NK-92 treated with Interleukin-12 subunit alpha and Interleukin-12 subunit beta, amount 100 ng/mL, for 24 hours (cell line): ENCODE measurements at regions not wholly inside any gene's neighbourhood (a gene's known extent, or its start where the extent isn't known, plus 50 kb on each side); places are given as distances from the start of the nearest gene placed in this dataset.
"Not testable (repeated sequence)": the region's sequence is repeated elsewhere in the genome, so short reads cannot be mapped to it uniquely, and the experiment has no call there.

Experiments
- DNase-seq: peaks from one replicate; lab custom pipeline; 2025; lab: John Stamatoyannopoulos, UW

DNA sequence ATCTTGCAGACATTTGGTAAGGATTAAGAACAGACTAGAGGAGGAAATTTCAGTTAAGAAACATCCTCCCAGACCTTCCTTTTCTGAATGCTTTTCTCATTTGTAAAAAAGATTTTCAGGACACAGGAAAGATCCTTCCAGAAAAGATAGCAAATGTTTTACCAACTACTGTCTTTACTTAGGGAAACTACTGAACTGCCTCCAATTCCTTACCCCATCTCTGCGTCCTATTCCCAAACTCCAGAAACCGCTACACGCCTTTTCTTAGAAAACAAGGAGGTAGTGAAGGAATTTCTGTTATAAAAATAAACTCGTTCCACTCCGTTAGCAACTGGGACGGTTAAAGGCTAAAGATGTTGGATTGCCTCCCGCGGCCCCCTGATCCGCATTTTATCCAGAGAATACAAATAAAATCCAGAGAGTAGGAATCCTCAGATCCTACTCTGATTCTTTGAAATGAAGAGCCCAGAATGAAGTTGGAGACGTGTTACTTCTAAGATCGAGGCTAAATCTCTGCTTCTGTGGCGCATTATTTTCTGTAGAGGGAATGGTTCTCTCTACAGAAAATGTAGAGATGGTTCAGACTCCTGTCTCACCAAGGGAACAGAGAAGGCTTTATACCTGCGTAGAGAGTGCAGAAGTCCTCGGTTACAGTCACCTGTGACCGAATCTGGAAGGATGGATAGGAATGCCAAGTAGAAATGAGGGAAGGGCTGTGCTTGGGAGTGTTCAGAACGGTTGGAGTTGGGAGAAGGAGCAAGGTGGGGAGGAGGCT is 133.0 kb downstream of the GPX5 start:
- no peak for DNase-seq

DNA sequence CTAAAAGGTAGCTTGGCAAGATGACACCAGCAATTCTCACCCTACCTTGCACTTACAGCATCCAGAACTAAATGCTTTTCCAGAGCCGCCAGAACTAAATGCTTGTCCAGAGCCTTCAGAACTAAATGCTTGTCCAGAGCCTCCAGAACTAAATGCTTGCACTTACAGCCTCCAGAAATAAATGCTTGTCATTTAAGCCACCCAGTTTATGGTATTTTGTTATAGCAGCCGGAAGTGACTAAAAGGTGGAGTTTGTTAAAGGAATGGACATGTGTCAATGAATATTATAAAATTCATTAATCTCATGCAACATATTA is 133.5 kb downstream of the GPX5 start:
- DNase-seq: no peak

DNA sequence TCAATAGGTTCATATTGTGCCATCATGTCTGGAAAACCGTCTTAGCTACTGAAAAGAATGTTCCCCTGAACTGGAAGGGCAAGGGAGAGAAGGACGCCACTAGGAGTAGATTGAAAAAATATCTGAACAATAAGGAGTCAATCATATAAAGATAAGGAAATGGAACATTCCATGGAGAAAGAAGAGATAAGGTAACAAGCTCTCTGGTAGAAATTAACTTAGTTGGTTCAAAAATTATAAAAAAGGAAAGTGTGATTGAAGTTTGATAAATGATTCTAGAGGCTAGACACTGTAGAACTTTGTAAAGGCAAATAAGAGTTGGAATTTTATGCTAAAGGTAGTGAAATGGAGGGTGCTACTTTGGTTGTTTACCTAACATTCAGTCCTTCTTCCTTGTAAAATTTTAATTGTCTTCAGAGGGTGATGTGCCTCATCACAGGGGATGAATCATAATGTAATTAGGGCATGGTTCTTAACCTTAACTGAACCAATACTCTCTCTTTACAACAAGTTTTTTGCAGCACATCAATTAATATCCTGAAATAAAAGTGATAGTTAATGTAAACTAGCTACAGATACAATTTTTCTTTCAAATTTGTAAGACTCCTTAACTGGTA is 135.5 kb downstream of the GPX5 start:
- DNase-seq: no peak

DNA sequence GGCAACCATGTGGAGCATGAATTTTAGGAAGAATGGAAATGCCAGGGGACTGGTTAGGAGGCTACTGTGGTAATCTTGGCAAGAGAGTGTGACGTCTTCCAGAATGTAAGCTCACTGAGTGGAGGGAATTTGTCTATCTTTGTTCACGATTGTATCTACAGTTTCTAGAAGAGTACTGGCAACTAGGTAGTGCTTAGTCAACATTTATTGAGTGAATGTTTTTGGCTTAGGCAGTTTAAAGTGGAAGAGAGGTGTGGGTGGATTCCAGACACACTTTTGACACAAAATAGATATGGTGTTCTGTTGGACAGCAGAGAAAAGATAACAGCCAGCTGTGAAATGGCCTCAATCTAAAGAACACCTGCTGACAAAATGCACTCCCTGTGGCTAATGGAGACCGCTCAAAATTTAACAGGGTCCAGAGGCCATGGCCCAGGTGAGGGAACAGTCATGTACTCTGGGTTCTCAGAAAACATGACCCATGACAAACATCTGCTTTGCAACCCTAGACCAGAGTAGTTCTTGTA is 139.3 kb downstream of the GPX5 start:
- DNase-seq: no peak

DNA sequence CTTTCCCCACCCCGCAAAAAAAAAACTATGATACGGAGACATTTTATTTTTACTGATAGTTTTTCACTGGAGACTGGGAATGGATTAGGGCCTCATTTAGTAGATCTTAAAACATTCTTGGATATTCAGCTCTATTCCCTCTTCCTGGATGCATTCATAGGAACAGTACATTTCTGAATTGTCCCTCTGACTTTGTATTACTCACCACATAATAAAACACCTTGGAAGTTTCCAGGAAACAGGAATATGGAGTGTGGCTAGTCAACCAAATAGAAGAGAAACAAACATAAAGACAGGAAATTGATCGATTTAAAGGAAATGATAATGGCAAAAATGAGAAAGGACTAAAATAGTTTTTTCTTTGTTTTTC is 147.7 kb downstream of the GPX5 start:
- no peak for DNase-seq

DNA sequence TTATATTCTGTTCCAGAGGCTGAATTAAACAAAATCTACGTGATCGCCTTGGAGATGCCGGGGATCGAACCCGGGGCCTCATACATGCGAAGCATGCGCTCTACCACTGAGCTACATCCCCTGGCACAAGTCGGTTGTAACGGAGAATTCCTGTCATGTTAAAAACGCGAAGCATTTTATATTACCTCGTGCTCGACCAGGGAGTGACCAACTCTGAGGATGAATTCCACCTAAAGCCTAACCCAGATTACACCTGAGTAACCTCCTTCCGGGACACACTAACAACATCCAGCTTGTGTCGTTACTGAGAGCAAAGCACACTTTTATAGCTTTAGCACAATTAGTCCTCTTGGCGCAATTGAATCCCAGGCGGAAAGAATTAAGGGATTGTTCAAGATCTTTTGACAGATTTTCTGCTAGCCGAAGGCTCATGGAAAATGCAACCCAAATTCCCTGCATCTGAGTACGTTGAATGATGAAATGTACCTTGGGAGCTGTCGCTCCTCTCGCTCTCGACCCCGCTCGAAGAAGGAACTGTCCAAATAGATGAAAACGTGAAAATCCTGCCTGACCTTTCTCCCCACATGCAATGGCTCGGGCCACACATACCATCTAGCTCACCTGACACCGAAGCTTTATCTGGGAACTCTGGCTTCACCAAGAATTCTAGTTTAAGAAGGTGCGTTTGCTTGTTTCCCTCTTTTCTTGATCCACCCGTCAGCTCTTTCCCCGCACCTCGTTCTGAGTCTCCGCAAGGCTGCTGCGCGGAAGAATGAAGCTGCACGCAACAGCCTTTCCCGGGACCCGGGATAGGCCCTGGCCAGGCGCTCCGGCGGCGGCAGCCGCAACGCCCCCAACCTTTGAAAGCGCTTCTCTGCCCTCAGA is 148.3 kb downstream of the GPX5 start:
- peak; percentile 4 for DNase-seq

DNA sequence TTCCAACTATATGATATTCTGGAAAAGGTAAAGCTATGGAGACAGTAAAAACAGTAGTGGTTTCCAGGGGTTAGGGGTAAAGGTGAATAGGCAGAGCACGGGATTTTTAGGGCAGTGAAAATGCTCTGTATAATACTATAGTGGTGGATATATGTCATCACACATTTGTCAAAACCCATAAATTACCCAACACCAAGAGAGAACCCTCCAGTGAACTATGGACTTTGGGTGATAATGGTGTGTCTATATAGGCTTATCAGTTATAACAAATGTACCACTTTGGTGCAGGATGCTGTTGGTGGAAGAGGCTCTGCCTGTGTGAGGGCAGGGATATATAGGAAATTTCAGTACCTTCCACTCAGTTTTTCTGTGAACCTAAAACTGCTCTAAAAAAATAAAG is 149.9 kb downstream of the GPX5 start:
- DNase-seq: no peak

DNA sequence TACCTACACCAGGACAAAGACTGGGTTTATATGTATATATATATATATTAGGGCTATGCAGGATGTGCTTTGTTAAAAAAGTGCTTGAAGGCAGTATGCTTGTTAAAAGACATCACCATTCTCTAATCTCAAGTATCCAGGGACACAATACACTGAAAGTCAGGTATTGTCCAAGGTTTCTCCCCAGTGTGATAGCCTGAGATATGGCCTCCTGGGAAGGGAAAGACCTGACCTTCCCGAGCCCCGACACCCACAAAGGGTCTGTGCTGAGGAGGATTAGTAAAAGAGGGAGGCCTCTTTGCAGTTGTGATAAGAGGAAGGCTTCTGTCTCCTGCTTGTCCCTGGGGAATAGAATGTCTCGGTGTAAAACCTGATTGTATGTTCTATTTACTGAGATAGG is 156.9 kb downstream of the GPX5 start:
- DNase-seq: no peak

DNA sequence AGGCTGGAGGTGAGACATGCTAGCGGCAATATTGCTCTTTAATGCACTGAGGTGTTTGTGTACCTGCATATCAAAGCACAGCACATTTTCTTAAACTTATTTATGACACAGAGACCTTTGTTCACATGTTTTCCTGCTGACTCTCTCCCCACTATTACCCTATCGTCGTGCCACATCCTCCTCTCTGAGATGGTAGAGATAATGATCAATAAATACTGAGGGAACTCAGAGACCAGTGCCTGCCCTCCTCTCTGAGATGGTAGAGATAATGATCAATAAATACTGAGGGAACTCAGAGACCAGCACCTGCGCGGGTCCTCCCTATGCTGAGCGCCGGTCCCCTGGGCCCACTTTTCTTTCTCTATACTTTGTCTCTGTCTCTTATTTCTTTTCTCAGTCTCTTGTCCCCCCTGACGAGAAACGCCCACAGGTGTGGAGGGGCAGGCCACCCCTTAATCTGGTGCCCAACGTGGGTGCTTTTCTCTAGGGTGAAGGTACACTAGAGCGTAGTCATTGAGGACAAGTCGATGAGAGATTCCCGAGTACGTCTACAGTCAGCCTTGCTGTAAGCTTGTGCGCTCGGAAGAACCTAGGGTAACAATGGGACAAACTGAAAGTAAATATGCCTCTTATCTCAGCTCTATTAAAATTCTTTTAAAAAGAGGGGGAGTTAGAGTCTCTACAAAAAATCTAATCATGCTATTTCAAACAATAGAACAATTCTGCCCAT is 157.4 kb downstream of the GPX5 start:
- DNase-seq: not testable (repeated sequence)

DNA sequence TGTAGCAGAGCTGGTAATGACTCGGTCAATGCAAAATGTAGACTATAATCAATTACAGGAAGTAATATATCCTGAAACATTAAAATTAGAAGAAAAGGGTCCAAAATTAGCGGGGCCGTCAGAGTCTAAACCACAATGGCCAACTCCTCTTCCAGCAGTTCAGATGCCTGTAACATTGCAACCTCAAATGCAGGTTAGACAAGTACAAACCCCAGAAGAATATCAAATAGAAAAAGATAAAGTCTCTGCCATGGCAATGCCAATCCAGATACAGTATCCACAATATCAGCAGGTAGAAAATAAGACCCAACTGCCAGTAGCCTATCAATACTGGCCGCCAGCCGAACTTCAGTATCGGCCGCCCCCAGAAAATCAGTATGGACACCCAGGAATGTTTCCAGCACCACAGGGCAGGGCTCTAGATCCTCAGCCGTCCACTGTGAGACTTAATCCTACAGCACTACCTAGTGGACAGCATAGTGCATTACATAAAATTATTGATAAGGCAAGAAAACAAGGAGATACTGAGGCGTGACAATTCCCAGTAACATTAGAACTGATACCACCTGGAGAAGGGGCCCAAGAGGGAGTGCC is 158.4 kb downstream of the GPX5 start:
- peak; percentile 2 for DNase-seq

DNA sequence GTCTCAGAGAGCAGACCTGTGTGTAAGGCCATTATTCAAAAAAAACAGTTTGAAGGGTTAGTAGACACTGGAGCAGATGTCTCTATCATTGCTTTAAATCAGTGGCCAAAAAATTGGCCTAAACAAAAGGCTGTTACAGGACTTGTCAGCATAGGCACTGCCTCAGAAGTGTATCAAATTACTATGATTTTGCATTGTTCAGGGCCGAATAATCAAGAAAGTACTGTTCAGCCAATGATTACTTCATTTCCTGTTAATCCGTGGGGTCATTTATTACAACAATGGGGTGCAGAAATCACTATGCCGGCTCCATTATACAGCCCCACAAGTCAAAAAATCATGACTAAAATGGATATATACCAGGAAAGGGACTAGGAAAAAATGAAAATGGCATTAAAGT is 160.3 kb downstream of the GPX5 start:
- not testable (repeated sequence) for DNase-seq

DNA sequence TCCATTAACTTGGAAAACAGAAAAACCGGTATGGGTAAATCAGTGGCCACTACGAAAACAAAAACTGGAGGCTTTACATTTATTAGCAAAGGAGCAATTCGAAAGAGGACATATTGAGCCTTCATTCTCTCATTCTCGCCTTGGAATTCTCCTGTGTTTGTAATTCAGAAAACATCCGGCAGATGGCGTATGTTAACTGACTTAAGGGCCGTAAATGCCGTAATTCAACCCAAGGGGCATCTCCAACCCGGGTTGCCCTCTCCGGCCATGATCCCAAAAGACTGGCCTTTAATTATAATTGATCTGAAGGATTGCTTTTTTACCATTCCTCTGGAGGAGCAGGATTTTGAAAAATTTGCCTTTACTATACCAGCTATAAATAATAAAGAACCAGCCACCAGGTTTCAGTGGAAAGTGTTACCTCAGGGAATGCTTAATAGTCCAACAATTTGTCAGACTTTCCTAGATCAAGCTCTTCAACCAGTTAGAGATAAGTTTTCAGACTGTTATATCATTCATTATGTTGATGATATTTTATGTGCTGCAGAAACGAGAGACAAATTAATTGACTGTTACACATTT is 160.9 kb downstream of the GPX5 start:
- peak; percentile 1 for DNase-seq

DNA sequence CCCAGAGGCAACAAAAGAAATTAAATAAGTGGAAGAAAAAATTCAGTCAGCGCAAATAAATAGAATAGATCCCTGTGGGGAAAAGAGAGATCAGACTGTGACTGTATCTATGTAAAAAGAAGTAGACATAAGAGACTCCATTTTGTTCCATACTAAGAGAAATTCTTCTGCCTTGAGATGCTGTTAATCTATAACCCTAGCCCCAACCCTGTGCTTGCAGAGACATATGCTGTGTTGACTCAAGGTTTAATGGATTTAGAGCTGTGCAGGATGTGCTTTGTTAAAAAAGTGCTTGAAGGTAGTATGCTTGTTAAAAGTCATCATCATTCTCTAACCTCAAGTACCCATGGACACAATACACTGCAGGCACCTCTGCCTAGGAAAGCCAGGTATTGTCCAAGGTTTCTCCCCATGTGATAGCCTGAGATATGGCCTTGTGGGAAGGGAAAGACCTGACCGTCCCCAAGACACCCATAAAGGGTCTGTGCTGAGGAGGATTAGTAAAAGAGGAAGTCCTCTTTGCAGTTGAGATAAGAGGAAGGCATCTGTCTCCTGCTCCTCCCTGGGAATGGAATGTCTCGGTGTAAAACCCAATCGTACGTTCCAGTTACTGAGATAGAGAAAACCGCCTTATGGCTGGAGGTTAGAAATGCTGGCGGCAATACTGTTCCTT is 161.8 kb downstream of the GPX5 start:
- DNase-seq: not testable (repeated sequence)

DNA sequence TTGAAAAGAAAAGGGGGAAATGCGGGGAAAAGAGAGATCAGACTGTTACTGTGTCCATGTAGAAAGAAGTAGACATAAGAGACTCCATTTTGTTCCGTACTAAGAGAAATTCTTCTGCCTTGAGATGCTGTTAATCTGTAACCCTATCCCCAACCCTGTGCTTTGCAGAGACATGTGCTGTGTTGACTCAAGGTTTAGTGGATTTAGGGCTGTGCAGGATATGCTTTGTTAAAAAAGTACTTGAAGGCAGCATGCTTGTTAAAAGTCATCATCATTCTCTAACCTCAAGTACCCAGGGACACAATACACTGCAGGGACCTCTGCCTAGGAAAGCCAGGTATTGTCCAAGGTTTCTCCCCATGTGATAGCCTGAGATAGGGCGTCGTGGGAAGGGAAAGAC is 166.3 kb downstream of the GPX5 start:
- DNase-seq: not testable (repeated sequence)

DNA sequence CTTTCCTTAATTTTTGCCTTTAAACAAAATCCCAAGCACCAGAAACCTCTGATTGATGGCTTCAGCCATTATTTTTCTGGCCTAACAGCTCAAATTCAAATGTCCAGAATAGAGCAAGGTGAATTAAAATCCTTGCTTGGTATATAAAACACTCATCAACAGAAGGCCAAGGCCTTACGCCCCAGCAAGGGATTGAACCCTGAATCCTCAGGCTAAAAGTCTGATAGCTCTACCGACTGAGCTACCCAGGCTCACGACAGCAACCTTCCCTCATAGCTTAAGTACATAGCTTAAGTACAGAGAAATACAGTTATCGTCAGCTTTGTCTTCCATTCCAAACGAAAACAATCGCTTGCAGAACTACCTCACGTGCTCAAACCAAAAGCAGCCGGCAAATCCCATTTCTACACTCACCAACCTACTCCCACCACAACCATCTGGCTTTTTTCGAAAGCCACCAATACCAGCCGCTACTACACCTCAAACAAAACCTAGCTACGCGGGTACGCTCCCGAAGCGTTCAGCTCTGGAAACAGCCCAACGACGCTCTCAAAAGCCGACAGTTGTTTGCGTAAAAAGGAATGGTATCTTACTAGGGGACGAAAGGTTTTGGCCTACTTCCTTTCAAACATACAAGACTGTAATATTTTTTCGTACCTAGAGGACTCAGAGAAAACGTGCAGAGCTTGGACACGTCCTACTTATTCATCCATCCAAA is 167.5 kb downstream of the GPX5 start:
- DNase-seq: no peak

DNA sequence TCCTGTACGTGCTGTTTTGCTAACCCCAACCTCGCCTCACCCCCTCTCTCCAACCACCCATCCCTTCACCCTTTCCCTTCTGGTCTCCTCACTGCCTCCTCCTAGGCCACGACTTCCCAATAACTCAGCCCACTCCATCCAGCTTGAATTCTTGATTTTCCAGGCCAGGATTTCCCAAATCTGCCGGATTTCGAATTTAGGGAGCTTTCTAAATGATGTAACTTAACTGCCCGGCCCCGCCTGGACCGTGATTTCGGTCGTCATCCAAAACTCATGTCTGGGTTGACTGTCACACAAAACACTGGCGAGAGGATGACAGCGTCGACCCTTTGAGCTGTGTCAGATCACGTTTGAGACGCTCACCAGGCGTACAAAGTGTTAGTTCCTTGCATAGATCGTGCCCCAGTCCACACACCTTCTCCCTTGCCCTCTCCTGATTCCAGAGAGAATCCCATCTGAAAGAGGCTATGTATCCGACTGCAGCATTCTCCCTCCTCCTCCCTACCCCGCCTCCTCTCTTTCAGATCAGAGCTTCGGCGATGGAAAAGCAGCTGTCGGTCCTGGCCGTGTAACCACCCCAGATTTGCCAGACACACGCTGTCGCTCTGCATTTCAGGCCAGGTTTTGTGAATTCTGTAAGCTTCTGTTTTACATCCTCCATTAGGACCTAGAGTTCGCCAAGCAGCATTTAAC is 168.2 kb downstream of the GPX5 start:
- no peak for DNase-seq

DNA sequence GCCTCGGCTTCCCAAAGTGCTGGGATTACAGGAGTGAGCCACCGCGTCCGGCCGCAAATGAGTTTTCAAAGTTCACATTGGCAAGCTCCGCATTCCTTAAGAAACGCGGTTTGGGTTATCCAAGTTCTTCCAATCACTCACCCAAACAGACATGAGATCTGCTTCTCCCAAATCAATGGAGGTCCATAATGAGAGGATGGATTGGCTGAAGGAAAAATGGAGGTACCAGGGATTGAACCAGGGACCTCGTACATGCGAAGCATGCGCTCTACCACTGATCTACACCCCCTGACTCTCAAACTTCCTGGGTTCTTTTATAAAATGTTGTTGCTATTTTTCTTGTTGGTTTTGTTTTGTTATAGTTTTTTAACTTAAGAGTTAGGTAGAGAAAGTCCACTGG is 170.0 kb downstream of the GPX5 start:
- DNase-seq: no peak

DNA sequence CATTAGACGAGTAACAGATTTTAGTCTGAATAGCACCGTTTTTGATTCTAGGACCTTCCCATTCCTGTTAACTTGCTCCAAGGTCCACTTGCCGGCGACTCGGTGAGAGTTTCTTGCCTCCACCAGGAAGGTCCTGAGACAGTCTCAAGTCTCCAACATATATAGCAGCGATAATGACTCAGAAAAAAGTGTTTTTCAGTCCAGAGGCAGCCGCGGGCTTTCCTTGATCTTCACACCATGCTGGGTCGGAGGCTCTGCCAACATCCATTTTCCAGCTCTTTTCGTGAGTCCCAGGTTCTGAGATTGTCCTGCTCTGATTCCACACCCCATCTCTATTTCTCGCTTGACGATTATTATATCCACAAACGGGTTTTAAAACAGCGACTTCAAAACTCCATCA is 170.5 kb downstream of the GPX5 start:
- DNase-seq: no peak

DNA sequence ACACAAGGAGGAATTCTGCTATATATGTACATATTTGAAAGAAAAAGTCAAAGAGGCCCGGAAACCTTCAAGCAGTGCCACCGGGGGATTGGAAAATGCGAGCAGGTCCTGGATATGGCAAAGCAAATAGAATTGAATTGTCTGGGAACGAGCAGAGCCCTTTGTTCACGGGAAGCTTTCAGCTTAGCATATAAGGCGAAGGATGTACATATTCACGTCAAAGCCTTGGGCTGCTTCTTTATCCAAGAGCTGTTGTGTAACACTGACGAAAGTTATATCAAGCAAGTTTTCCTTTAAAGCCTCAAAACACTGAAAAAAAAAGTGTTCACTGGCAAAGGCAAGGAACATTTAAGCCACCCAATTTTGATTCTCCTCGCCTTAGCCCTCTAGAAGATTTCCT is 171.0 kb downstream of the GPX5 start:
- no peak for DNase-seq
